HCT116 (cell line): ENCODE measurements at regions not wholly inside any gene's neighbourhood (a gene's known extent, or its start where the extent isn't known, plus 50 kb on each side); places are given as distances from the start of the nearest gene placed in this dataset.

Experiments
- ATAC-seq: fragments of 200-7000 bp; cut with Tn5 transposase; 2 replicates; pipeline ENCODE4 v1.9.1; 2020; ENCODE audit warnings: mild to moderate bottlenecking, moderate library complexity
- BruUV-seq: library from RNA; stranded (reverse); fragments of 400-500 nt; replicated peaks from 2 replicates; lab custom pipeline; 2021; lab: Mats Ljungman, UMichigan
- CTCF ChIA-PET: fragments of 300-600 bp; sonication (Branson Sonifier 250); formaldehyde crosslinking; loops from one replicate; lab custom pipeline; 2021; ENCODE audit warnings: antibody characterized with exemption; lab: Charles Lee
- POLR2A ChIA-PET: fragments of 300-600, 350-600 bp; sonication (Branson Sonifier 250); formaldehyde crosslinking; loops from one replicate; lab custom pipeline; 2021; ENCODE audit warnings: antibody characterized with exemption; lab: Charles Lee
- RAD21 ChIA-PET, 2 experiments: fragments of 300-600 bp; sonication (Branson Sonifier 250); formaldehyde crosslinking; loops; one replicate each; lab custom pipeline; 2023; ENCODE audit warnings: low total read pairs in 2 of 2; ENCODE audit not compliant: uncharacterized antibody in 2 of 2, unreplicated experiment in 2 of 2, low non-redundant PET in 1 of 2; lab: Charles Lee
- DNase-seq: peaks from one replicate; pipeline ENCODE4 v3.0.0-alpha.2; 2010; ENCODE audit warnings: low read depth, low spot score
- H2AFZ ChIP-seq: fragments of 200-600 bp; shearing (Covaris generic), sonication (generic); 2 replicates; pipeline ENCODE4 v1.6.1; 2017; ENCODE audit warnings: low read depth, mixed run types, mixed read lengths, antibody characterized with exemption, low read length; ENCODE audit not compliant: poor library complexity, severe bottlenecking
- H3K27ac ChIP-seq: 2 replicates; pipeline ENCODE4 v1.5.1; 2012; ENCODE audit warnings: low read depth, low read length
- H3K27me3 ChIP-seq: fragments of 200-600 bp; sonication (generic); 2 replicates; pipeline ENCODE4 v1.6.1; 2016; ENCODE audit warnings: mixed run types, low read length, mixed read lengths; ENCODE audit not compliant: insufficient read depth
- H3K36me3 ChIP-seq, 2 experiments: fragments of 200-500 bp in 1 of 2; fragments of 200-600 bp in 1 of 2; sonication (Bioruptor generic) in 1 of 2; sonication (generic) in 1 of 2; 2 replicates each; pipeline versions ENCODE4 v1.5.1 to v1.6.1; 2014 to 2016; ENCODE audit warnings: low read length in 2 of 2, inconsistent platforms in 1 of 2, mixed read lengths in 1 of 2, mixed run types in 1 of 2; ENCODE audit not compliant: insufficient read depth in 2 of 2, control insufficient read depth in 1 of 2
- H3K4me1 ChIP-seq, 2 experiments: fragments of 200-600 bp in 1 of 2; sonication (generic) in 1 of 2; 2 replicates each; pipeline versions ENCODE4 v1.5.1 to v1.6.1; 2012 to 2017; ENCODE audit warnings: low read length in 2 of 2, inconsistent platforms in 1 of 2, mild to moderate bottlenecking in 1 of 2, mixed read lengths in 1 of 2, mixed run types in 1 of 2, moderate library complexity in 1 of 2; ENCODE audit not compliant: insufficient read depth in 2 of 2, control insufficient read depth in 1 of 2
- H3K4me2 ChIP-seq: fragments of 200-600 bp; sonication (generic); 2 replicates; pipeline ENCODE4 v1.6.1; 2017; ENCODE audit warnings: mixed run types, low read length, mixed read lengths
- H3K4me3 ChIP-seq, 2 experiments: fragments of 200-600 bp in 1 of 2; sonication (generic) in 1 of 2; replicated peaks in 1 of 2; 2 replicates each; pipeline ENCODE4 v1.5.1; 2011 to 2016; ENCODE audit warnings: low read length in 2 of 2, control low read depth in 1 of 2, low read depth in 1 of 2, mild to moderate bottlenecking in 1 of 2, mixed read lengths in 1 of 2, mixed run types in 1 of 2
- H3K79me2 ChIP-seq: fragments of 200-600 bp; sonication (generic); 2 replicates; pipeline ENCODE4 v1.6.1; 2017; ENCODE audit warnings: mild to moderate bottlenecking, mixed run types, low read length, moderate library complexity, mixed read lengths; ENCODE audit not compliant: insufficient read depth
- H3K9ac ChIP-seq: fragments of 200-600 bp; sonication (generic); 2 replicates; pipeline ENCODE4 v1.6.1; 2016; ENCODE audit warnings: low read length, mixed read lengths
- H3K9me2 ChIP-seq: fragments of 200-600 bp; sonication (generic), shearing (Covaris generic); 2 replicates; pipeline ENCODE4 v1.6.1; 2017; ENCODE audit warnings: mixed run types, mild to moderate bottlenecking, moderate library complexity; ENCODE audit not compliant: insufficient read depth
- H3K9me3 ChIP-seq, 2 experiments: fragments of 200-500 bp in 1 of 2; fragments of 200-600 bp in 1 of 2; sonication (Bioruptor generic) in 1 of 2; sonication (generic) in 1 of 2; 2 replicates each; pipeline ENCODE4 v1.6.1; 2014 to 2017; ENCODE audit warnings: low read length in 2 of 2, mixed read lengths in 2 of 2, inconsistent platforms in 1 of 2, low read depth in 1 of 2, mild to moderate bottlenecking in 1 of 2, mixed run types in 1 of 2, moderate library complexity in 1 of 2; ENCODE audit not compliant: control insufficient read depth in 1 of 2, insufficient read depth in 1 of 2
- H4K20me1 ChIP-seq: fragments of 200-600 bp; sonication (generic), shearing (Covaris generic); 2 replicates; pipeline ENCODE4 v1.6.1; 2017; ENCODE audit warnings: mixed run types, mild to moderate bottlenecking, moderate library complexity; ENCODE audit not compliant: insufficient read depth
- ATF3 ChIP-seq: IDR thresholded peaks from 2 replicates; pipeline ENCODE4 v1.6.1; 2012
- CTCF ChIP-seq, 3 experiments: fragments of 200-600 bp in 1 of 3; sonication (generic) in 1 of 3; IDR thresholded peaks in 2 of 3; conservative IDR thresholded peaks in 1 of 3; 2 replicates each; pipeline ENCODE4 v1.5.1; 2012 to 2017; ENCODE audit warnings: low read depth in 2 of 3, low read length in 2 of 3, antibody characterized with exemption in 1 of 3, borderline replicate concordance in 1 of 3, control low read depth in 1 of 3, mild to moderate bottlenecking in 1 of 3, mixed read lengths in 1 of 3, mixed run types in 1 of 3, moderate library complexity in 1 of 3; ENCODE audit not compliant: insufficient read depth in 1 of 3
- EZH2 ChIP-seq: fragments of 200-600 bp; sonication (generic); IDR thresholded peaks from 2 replicates; pipeline ENCODE4 v1.6.1; 2017; ENCODE audit warnings: antibody characterized with exemption, mixed run types
- FOSL1 ChIP-seq: IDR thresholded peaks from 2 replicates; pipeline ENCODE4 v1.6.1; 2012; ENCODE audit warnings: low read depth
- POLR2A ChIP-seq: IDR thresholded peaks from 2 replicates; pipeline ENCODE4 v1.7.0; 2011; ENCODE audit warnings: borderline replicate concordance; ENCODE audit not compliant: insufficient read depth, insufficient read length; ENCODE audit errors: extremely low read depth
- intact Hi-C: fragments of 100-400 bp; cut with micrococcal nuclease; formaldehyde crosslinking; loops from 2 replicates; pipeline ENCODE4 v1.10.0; 2022

GRCh38 chr21:41070284-41070683, 97.7 kb upstream of the BACE2 start:
- no peaks in the 10 kb centered on the region for H3K9me2 ChIP-seq

More at GRCh38 chr21:41070284-41070683, 97.7 kb upstream of the BACE2 start:
- Histone ChIP-seq H3K9me3 (no peaks in the 10 kb centered on the region), H4K20me1 (no peaks in the 10 kb centered on the region), H3K27me3 (0 out of 2 replicates have a peak, but pooled peaks cover 3% of the 10 kb centered on the region), H2AFZ (no peak overlapping the region), H3K27ac (no peak overlapping the region), H3K4me3 (no peak overlapping the region), H3K79me2 (no peaks in the 10 kb centered on the region), H3K9ac (no peak overlapping the region), H3K4me1 (no peaks in the 10 kb centered on the region), H3K4me2 (no peak overlapping the region), H3K36me3 (no peaks in the 10 kb centered on the region)
- ChIA-PET POLR2A (no interaction called here), RAD21 (no interaction called here), CTCF (no interaction called here)
- DNase-seq: no peak
- no peak for ATAC-seq
- no peak for TF ChIP-seq EZH2
- no peak for TF ChIP-seq CTCF (IDR thresholded peaks at IDR 0.05 in 2 of 3, conservative IDR thresholded peaks at IDR 0.05 in 1 of 3; ENCODE audit: borderline replicate concordance in 1 of 3, insufficient read depth in 1 of 3, low read depth in 2 of 3, low read length in 2 of 3)
- TF ChIP-seq FOSL1: no peak
- TF ChIP-seq POLR2A: no peak
- TF ChIP-seq ATF3: no peak
- intact Hi-C loops: no loop called here
- BruUV-seq: no TSS peak
